GM19452 (cell line): ENCODE measurements at regions not wholly inside any gene's neighbourhood (a gene's known extent, or its start where the extent isn't known, plus 50 kb on each side); places are given as distances from the start of the nearest gene placed in this dataset.
"Not testable (repeated sequence)": the region's sequence is repeated elsewhere in the genome, so short reads cannot be mapped to it uniquely, and the experiment has no call there.

Experiments used
- ATAC-seq: cut with Tn5 transposase; IDR thresholded peaks from one replicate; pipeline ENCODE4 v1.9.1; 2021; ENCODE audit not compliant: unreplicated experiment

- no peak for ATAC-seq
These were observed 138.6 kb upstream of the KLF12 start for GRCh38 chr13:74272826-74273225.

- ATAC-seq = no peak
These were observed 135.8 kb upstream of the KLF12 start for GRCh38 chr13:74270018-74270417.

GRCh38 chr13:74266861-74267260 is 132.7 kb upstream of the KLF12 start:
- ATAC-seq = no peak

- no peak for ATAC-seq
These were observed 132.1 kb upstream of the KLF12 start for GRCh38 chr13:74266309-74266708.

GRCh38 chr13:74264333-74264732 is 130.1 kb upstream of the KLF12 start:
- ATAC-seq = no peak

GRCh38 chr13:74260420-74260819 is 126.2 kb upstream of the KLF12 start:
- not testable (repeated sequence) for ATAC-seq

- no peak for ATAC-seq
These were observed 125.4 kb upstream of the KLF12 start for GRCh38 chr13:74259641-74260040.

GRCh38 chr13:74258961-74259360 is 124.8 kb upstream of the KLF12 start:
- no peak for ATAC-seq

- ATAC-seq = no peak
These were observed 122.8 kb upstream of the KLF12 start for GRCh38 chr13:74256969-74257368.

GRCh38 chr13:74253161-74253560 is 119.0 kb upstream of the KLF12 start:
- no peak for ATAC-seq

- ATAC-seq = no peak
These were observed 117.7 kb upstream of the KLF12 start for GRCh38 chr13:74251778-74252519.

- no peak for ATAC-seq
These were observed 116.6 kb upstream of the KLF12 start for GRCh38 chr13:74250738-74251190.

- no peak for ATAC-seq
These were observed 114.3 kb upstream of the KLF12 start for GRCh38 chr13:74248477-74248876.

- no peak for ATAC-seq
These were observed 112.3 kb upstream of the KLF12 start for GRCh38 chr13:74246487-74246886.

GRCh38 chr13:74243637-74244526 is 109.7 kb upstream of the KLF12 start:
- ATAC-seq = no peak

GRCh38 chr13:74241343-74241742 is 107.1 kb upstream of the KLF12 start:
- ATAC-seq = not testable (repeated sequence)

- ATAC-seq = no peak
These were observed 96.8 kb upstream of the KLF12 start for GRCh38 chr13:74230984-74231501.

GRCh38 chr13:74229242-74229641 is 95.0 kb upstream of the KLF12 start:
- no peak for ATAC-seq

- no peak for ATAC-seq
These were observed 93.4 kb upstream of the KLF12 start for GRCh38 chr13:74227476-74228158.

- no peak for ATAC-seq
These were observed 92.7 kb upstream of the KLF12 start for GRCh38 chr13:74226791-74227475.

- no peak for ATAC-seq
These were observed 87.5 kb upstream of the KLF12 start for GRCh38 chr13:74221752-74222151.
